ENCODE measurements at regions not wholly inside any gene's neighbourhood (a gene's known extent, or its start where the extent isn't known, plus 50 kb on each side); places are given as distances from the start of the nearest gene placed in this dataset.

DNA sequence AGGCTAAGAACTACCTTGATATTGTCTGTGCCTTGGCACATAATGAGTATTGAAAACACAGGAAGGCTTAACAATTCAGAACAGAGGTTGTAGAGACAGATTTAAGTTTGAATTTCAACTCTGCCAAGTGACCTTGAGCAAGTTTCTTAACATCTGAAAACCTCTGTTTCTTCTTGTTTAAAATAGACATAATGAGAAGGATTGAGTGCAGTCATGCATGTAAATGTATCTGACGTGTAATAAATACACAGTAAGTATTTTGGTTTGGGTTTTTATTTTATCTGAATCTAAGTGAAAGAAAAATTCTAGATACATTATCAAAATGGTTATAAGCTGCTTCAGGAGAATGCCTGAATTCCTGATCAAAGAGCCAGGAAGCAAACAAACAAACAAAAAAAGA lies 111.9 kb downstream of the ANXA5 start:
- TF ChIP-seq, protein P1, sequence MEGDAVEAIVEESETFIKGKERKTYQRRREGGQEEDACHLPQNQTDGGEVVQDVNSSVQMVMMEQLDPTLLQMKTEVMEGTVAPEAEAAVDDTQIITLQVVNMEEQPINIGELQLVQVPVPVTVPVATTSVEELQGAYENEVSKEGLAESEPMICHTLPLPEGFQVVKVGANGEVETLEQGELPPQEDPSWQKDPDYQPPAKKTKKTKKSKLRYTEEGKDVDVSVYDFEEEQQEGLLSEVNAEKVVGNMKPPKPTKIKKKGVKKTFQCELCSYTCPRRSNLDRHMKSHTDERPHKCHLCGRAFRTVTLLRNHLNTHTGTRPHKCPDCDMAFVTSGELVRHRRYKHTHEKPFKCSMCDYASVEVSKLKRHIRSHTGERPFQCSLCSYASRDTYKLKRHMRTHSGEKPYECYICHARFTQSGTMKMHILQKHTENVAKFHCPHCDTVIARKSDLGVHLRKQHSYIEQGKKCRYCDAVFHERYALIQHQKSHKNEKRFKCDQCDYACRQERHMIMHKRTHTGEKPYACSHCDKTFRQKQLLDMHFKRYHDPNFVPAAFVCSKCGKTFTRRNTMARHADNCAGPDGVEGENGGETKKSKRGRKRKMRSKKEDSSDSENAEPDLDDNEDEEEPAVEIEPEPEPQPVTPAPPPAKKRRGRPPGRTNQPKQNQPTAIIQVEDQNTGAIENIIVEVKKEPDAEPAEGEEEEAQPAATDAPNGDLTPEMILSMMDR (IDR thresholded peaks at IDR 0.05; ENCODE audit: insufficient read depth, low read length, poor library complexity, severe bottlenecking): no peak
- no peak for TF ChIP-seq EZH2phosphoT487 (conservative IDR thresholded peaks at IDR 0.05; ENCODE audit: low read length)

Measured in SU-DHL-6 (cell line).